ENCODE measurements at regions not wholly inside any gene's neighbourhood (a gene's known extent, or its start where the extent isn't known, plus 50 kb on each side); places are given as distances from the start of the nearest gene placed in this dataset.

- no peak for TF ChIP-seq ZBTB11 (tag by site-specific recombination; conservative IDR thresholded peaks at IDR 0.05; ENCODE audit: low read depth)
- TF ChIP-seq ZNF513 (tag by site-specific recombination; IDR thresholded peaks at IDR 0.05), result no peak
- TF ChIP-seq ZNF768 (tag by site-specific recombination; IDR thresholded peaks at IDR 0.05), result no peak
- TF ChIP-seq ZSCAN30 (tag by site-specific recombination; IDR thresholded peaks at IDR 0.05), result no peak
- TF ChIP-seq, protein P1, sequence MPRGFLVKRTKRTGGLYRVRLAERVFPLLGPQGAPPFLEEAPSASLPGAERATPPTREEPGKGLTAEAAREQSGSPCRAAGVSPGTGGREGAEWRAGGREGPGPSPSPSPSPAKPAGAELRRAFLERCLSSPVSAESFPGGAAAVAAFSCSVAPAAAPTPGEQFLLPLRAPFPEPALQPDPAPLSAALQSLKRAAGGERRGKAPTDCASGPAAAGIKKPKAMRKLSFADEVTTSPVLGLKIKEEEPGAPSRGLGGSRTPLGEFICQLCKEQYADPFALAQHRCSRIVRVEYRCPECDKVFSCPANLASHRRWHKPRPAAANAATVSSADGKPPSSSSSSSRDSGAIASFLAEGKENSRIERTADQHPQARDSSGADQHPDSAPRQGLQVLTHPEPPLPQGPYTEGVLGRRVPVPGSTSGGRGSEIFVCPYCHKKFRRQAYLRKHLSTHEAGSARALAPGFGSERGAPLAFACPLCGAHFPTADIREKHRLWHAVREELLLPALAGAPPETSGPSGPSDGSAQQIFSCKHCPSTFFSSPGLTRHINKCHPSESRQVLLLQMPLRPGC (tag by site-specific recombination; IDR thresholded peaks at IDR 0.05), result no peak
- TF ChIP-seq, protein P2, sequence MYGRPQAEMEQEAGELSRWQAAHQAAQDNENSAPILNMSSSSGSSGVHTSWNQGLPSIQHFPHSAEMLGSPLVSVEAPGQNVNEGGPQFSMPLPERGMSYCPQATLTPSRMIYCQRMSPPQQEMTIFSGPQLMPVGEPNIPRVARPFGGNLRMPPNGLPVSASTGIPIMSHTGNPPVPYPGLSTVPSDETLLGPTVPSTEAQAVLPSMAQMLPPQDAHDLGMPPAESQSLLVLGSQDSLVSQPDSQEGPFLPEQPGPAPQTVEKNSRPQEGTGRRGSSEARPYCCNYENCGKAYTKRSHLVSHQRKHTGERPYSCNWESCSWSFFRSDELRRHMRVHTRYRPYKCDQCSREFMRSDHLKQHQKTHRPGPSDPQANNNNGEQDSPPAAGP (tag by site-specific recombination; IDR thresholded peaks at IDR 0.05), result no peak
- no peak for TF ChIP-seq ZNF777 (tag by site-specific recombination; IDR thresholded peaks at IDR 0.05; ENCODE audit: borderline replicate concordance)
- no peak for TF ChIP-seq FEZF1 (tag by site-specific recombination; IDR thresholded peaks at IDR 0.05)
Measured at GRCh38 chr5:68720884-68721610, 372.8 kb upstream of the SLC30A5 start (continued).

GRCh38 chr5:68722357-68722756 is 371.5 kb upstream of the SLC30A5 start:
- ChIA-PET POLR2A (no interaction called here), CTCF (no interaction called here)
- Histone ChIP-seq H3K36me3 (ENCODE audit: control insufficient read depth in 2 of 2, insufficient read depth in 1 of 2, low read length in 2 of 2) (no peaks in the 10 kb centered on the region), H3K9me3 (ENCODE audit: control insufficient read depth, insufficient read depth, low read depth, low read length) (no peaks in the 10 kb centered on the region), H3K27ac (ENCODE audit: extremely low read depth, low read depth, low read length) (no peak overlapping the region), H3K4me3 (ENCODE audit: low read depth, low read length) (no peak overlapping the region), H3K4me1 (ENCODE audit: control insufficient read depth, insufficient read depth, low read length) (no peaks in the 10 kb centered on the region)
- TF ChIP-seq KLF8 (tag by site-specific recombination; IDR thresholded peaks at IDR 0.05) (no peak), ZNF174 (tag by site-specific recombination; IDR thresholded peaks at IDR 0.05) (no peak), ZNF354C (tag by site-specific recombination; IDR thresholded peaks at IDR 0.05; ENCODE audit: borderline replicate concordance, low read depth) (no peak), EGR2 (tag by site-specific recombination; IDR thresholded peaks at IDR 0.05; ENCODE audit: low read depth) (no peak), ZNF24 (tag by site-specific recombination; IDR thresholded peaks at IDR 0.05) (no peak), ZNF529 (tag by site-specific recombination; IDR thresholded peaks at IDR 0.05; ENCODE audit: insufficient replicate concordance) (no peak), GLI4 (tag by site-specific recombination; IDR thresholded peaks at IDR 0.05) (no peak), MZF1 (tag by site-specific recombination; IDR thresholded peaks at IDR 0.05; ENCODE audit: borderline replicate concordance) (no peak), ZNF221 (tag by site-specific recombination; IDR thresholded peaks at IDR 0.05; ENCODE audit: borderline replicate concordance) (no peak), ZSCAN16 (tag by site-specific recombination; IDR thresholded peaks at IDR 0.05) (no peak), ZBTB7A (tag by site-specific recombination; IDR thresholded peaks at IDR 0.05; ENCODE audit: low read depth) (no peak)
- TF ChIP-seq, protein P2 (tag by site-specific recombination; IDR thresholded peaks at IDR 0.05), result no peak
- TF ChIP-seq, protein P3, sequence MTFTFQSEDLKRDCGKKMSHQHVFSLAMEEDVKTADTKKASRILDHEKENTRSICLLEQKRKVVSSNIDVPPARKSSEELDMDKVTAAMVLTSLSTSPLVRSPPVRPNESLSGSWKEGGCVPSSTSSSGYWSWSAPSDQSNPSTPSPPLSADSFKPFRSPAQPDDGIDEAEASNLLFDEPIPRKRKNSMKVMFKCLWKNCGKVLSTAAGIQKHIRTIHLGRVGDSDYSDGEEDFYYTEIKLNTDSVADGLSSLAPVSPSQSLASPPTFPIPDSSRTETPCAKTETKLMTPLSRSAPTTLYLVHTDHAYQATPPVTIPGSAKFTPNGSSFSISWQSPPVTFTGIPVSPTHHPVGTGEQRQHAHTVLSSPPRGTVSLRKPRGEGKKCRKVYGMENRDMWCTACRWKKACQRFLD (tag by site-specific recombination; IDR thresholded peaks at IDR 0.05), result no peak
